Mucosa of gallbladder (tissue), 1 donor: ENCODE measurements at regions not wholly inside any gene's neighbourhood (a gene's known extent, or its start where the extent isn't known, plus 50 kb on each side); places are given as distances from the start of the nearest gene placed in this dataset.

ENCODE experiments used
- DNase-seq: peaks from one replicate; pipeline ENCODE4 v3.0.0-alpha.2; 2020; ENCODE audit warnings: low spot score
- donor health status: DM: no; HTN: no; CAD: no.

- DNase-seq, result no peak
Observed at GRCh38 chr4:182174979-182175378, 68.2 kb upstream of the TENM3 start.

GRCh38 chr4:182175788-182176519 lies 67.2 kb upstream of the TENM3 start:
- no peak for DNase-seq

GRCh38 chr4:182177166-182177565 lies 66.0 kb upstream of the TENM3 start:
- no peak for DNase-seq

- DNase-seq, result no peak
Observed at GRCh38 chr4:182179105-182179504, 64.1 kb upstream of the TENM3 start.

- DNase-seq, result no peak
Observed at GRCh38 chr4:182179751-182180150, 63.5 kb upstream of the TENM3 start.

- no peak for DNase-seq
Observed at GRCh38 chr4:182185491-182185890, 57.7 kb upstream of the TENM3 start.

GRCh38 chr4:182187674-182188073 lies 55.5 kb upstream of the TENM3 start:
- no peak for DNase-seq

- no peak for DNase-seq
Observed at GRCh38 chr4:182188622-182189021, 54.6 kb upstream of the TENM3 start.

GRCh38 chr4:182189103-182189878 lies 53.9 kb upstream of the TENM3 start:
- DNase-seq, result no peak

GRCh38 chr4:182190306-182190705 lies 52.9 kb upstream of the TENM3 start:
- DNase-seq, result no peak

GRCh38 chr4:182192511-182193181 lies 50.6 kb upstream of the TENM3 start:
- no peak for DNase-seq

GRCh38 chr4:182193311-182193710 lies 49.9 kb upstream of the TENM3 start:
- DNase-seq, result no peak
